ENCODE measurements at regions not wholly inside any gene's neighbourhood (a gene's known extent, or its start where the extent isn't known, plus 50 kb on each side); places are given as distances from the start of the nearest gene placed in this dataset.

DNA sequence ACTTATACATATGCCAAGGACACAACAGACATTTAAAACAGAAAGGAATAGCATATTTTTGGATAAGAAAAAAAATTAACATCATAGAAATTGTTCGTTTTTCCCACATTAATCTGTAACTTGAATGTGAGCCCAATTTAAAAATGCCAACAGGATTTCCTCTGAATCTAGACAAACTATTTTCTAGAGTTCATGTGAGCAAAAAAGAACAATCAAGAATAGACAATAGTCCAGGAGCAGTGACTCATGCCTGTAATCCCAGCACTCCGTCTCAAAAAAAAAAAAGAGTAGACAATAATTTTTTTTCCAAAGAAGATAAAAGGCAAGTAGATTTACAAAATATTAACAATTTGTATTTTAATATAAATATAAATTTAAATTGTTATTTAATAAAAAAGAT is 73.7 kb upstream of the DUSP21 start:
- intact Hi-C loops (cut with DNase I), result no loop called here
- no peaks in the 10 kb centered on the region for H3K9me3 ChIP-seq (replicated peaks in 1 of 3)

DNA sequence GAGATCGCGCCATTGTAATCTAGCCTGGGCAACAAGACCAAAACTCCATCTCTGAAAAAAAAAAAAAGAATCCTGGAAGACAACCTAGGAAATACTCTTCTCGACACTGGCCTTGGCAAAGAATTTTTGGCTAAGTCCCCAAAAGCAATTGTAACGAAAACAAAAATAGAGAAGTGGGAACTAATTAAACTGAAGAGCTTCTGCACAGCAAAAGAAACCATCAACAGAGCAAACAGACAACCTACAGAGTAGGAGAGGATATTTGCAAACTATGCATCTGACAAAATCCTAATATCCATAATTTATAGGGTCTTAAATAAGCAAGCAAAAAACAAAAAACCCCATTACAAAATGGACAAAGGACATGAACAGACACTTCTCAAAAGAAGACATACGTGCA is 76.5 kb upstream of the DUSP21 start:
- 53 to 67% (median 54%) methylated on average over 5 of the region's 5 CpGs for WGBS, 4 donors
- intact Hi-C loops (cut with DNase I), result no loop called here
- Histone ChIP-seq H3K27me3 (peaks cover 11% of the 10 kb centered on the region), H3K9me3 (replicated peaks in 1 of 3) (no peaks in the 10 kb centered on the region), H3K27ac (no peak overlapping the region), H3K4me3 (no peak overlapping the region), H3K4me1 (replicated peaks in 1 of 2) (no peaks in the 10 kb centered on the region), H3K36me3 (replicated peaks in 1 of 2) (no peaks in the 10 kb centered on the region)
- DNase-seq, result no peak
- TF ChIP-seq, protein P1, sequence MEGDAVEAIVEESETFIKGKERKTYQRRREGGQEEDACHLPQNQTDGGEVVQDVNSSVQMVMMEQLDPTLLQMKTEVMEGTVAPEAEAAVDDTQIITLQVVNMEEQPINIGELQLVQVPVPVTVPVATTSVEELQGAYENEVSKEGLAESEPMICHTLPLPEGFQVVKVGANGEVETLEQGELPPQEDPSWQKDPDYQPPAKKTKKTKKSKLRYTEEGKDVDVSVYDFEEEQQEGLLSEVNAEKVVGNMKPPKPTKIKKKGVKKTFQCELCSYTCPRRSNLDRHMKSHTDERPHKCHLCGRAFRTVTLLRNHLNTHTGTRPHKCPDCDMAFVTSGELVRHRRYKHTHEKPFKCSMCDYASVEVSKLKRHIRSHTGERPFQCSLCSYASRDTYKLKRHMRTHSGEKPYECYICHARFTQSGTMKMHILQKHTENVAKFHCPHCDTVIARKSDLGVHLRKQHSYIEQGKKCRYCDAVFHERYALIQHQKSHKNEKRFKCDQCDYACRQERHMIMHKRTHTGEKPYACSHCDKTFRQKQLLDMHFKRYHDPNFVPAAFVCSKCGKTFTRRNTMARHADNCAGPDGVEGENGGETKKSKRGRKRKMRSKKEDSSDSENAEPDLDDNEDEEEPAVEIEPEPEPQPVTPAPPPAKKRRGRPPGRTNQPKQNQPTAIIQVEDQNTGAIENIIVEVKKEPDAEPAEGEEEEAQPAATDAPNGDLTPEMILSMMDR (IDR thresholded peaks at IDR 0.05), result no peak
- TF ChIP-seq POLR2A (IDR thresholded peaks at IDR 0.05), result no peak

More for the DNA sequence above, 73.7 kb upstream of the DUSP21 start:
- 17 to 41% (median 36%) methylated on average over 2 of the region's 2 CpGs for WGBS, 4 donors
- Histone ChIP-seq H3K36me3 (replicated peaks in 1 of 2) (no peaks in the 10 kb centered on the region), H3K27ac (no peak overlapping the region), H3K4me1 (replicated peaks in 1 of 2) (no peaks in the 10 kb centered on the region), H3K27me3 (peaks cover 3% of the 10 kb centered on the region), H3K4me3 (no peak overlapping the region)
- no peak for DNase-seq
- TF ChIP-seq POLR2A (IDR thresholded peaks at IDR 0.05), result no peak
- TF ChIP-seq, protein P1 (IDR thresholded peaks at IDR 0.05), result no peak

DNA sequence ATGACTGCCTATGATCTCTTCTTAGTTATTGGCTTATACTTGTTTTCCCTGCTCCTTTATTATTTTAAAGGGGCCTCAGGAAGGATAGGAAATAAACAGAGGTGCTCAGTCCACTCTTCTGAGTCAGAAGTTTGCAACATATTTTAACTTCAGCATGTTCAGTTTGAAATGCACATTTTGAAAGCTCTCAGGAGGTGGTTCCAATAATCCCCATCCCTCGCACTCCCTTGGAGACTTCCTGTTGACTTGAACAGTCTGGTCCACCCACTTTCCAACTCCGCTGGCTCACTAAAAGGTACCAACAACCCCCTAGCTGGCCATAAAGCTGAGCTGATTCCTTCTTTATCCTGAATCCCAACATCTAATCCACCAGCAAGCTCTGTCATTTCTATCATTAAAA is 78.3 kb upstream of the DUSP21 start:
- Histone ChIP-seq H3K36me3 (replicated peaks in 1 of 2) (no peaks in the 10 kb centered on the region), H3K4me1 (replicated peaks in 1 of 2) (no peaks in the 10 kb centered on the region), H3K27ac (no peak overlapping the region), H3K4me3 (no peak overlapping the region), H3K27me3 (peaks cover 11% of the 10 kb centered on the region), H3K9me3 (replicated peaks in 1 of 3) (no peaks in the 10 kb centered on the region)
- intact Hi-C loops (cut with DNase I), result no loop called here
- 58 to 87% (median 72%) methylated on average over 1 to 2 of the region's 2 CpGs for WGBS, 4 donors
- no peak for DNase-seq
- TF ChIP-seq POLR2A (IDR thresholded peaks at IDR 0.05), result no peak
- TF ChIP-seq, protein P1 (IDR thresholded peaks at IDR 0.05), result no peak

DNA sequence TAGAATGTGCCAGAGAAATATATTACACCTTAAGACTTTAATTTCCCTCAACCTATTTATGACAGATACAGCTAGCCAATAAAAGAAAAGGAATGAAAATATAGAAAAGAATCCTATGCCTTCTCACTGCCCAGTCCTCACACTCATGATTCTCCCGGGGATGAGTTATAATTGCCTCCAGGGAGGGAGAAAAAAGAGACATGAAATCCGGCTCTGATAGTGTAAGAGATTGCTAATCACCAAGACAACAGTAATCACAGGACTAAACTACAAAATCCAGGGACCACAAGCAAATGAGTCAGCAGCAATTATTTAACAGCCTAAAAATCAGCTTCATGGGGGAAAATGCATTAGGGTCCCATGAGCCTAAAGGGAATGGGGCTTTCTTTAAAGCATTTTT is 95.9 kb upstream of the DUSP21 start:
- intact Hi-C loops (cut with DNase I), result no loop called here
- Histone ChIP-seq H3K27ac (no peak overlapping the region), H3K27me3 (no peaks in the 10 kb centered on the region), H3K4me3 (no peak overlapping the region), H3K4me1 (replicated peaks in 1 of 2) (no peaks in the 10 kb centered on the region), H3K9me3 (replicated peaks in 1 of 3) (no peaks in the 10 kb centered on the region), H3K36me3 (replicated peaks in 1 of 2) (no peaks in the 10 kb centered on the region)
- 20 to 40% (median 31%) methylated on average over 2 of the region's 2 CpGs for WGBS, 4 donors
- TF ChIP-seq, protein P1 (IDR thresholded peaks at IDR 0.05), result no peak
- no peak for TF ChIP-seq POLR2A (IDR thresholded peaks at IDR 0.05)
- DNase-seq, result no peak

Measured in adrenal gland (tissue), 9 donors.